HL-60 (cell line): ENCODE measurements at regions not wholly inside any gene's neighbourhood (a gene's known extent, or its start where the extent isn't known, plus 50 kb on each side); places are given as distances from the start of the nearest gene placed in this dataset.

ENCODE experiments used
- DNase-seq, 2 experiments: peaks; one replicate each; pipeline ENCODE4 v3.0.0-alpha.2; 2010 to 2020; ENCODE audit warnings: low read depth in 1 of 2, low spot score in 1 of 2
- H3K27ac ChIP-seq: fragments of 250-450 bp; sonication (Bioruptor Pico); replicated peaks from 2 replicates; pipeline ENCODE4 v1.5.1; 2020; ENCODE audit warnings: mild to moderate bottlenecking, moderate library complexity
- H3K27me3 ChIP-seq: fragments of 250-450 bp; sonication (Bioruptor Pico); 2 replicates; pipeline ENCODE4 v1.5.1; 2021; ENCODE audit warnings: mild to moderate bottlenecking, moderate library complexity; ENCODE audit not compliant: insufficient read depth, poor library complexity, severe bottlenecking
- H3K4me3 ChIP-seq: replicated peaks from 2 replicates; pipeline ENCODE4 v1.5.1; 2011; ENCODE audit warnings: mild to moderate bottlenecking, control low read depth, low read length; ENCODE audit not compliant: insufficient read depth
- CTCF ChIP-seq: IDR thresholded peaks from one replicate; pipeline ENCODE4 v1.5.1; 2011; ENCODE audit warnings: low read length, control low read depth, inconsistent platforms; ENCODE audit not compliant: insufficient read depth
- GABPA ChIP-seq: IDR thresholded peaks from 2 replicates; pipeline ENCODE4 v1.6.1; 2012; ENCODE audit warnings: low read depth
- POLR2AphosphoS5 ChIP-seq: IDR thresholded peaks from 2 replicates; pipeline ENCODE4 v1.6.1; 2012; ENCODE audit warnings: low read depth
- REST ChIP-seq: IDR thresholded peaks from 2 replicates; pipeline ENCODE4 v1.6.1; 2012; ENCODE audit warnings: low read depth; ENCODE audit not compliant: insufficient replicate concordance
- SPI1 ChIP-seq: IDR thresholded peaks from 2 replicates; pipeline ENCODE4 v1.6.1; 2012; ENCODE audit warnings: low read depth, mild to moderate bottlenecking, borderline replicate concordance

GRCh38 chr4:104756837-104757236 lies 262.1 kb upstream of the CXXC4 start:
- no peak for TF ChIP-seq SPI1
- no peak for TF ChIP-seq REST
- no peak for TF ChIP-seq CTCF
- no peak for TF ChIP-seq POLR2AphosphoS5
- no peak for TF ChIP-seq GABPA
- H3K4me3 ChIP-seq = no peak overlapping the region
- DNase-seq = no peak
- no peak overlapping the region for H3K27ac ChIP-seq
- H3K27me3 ChIP-seq = no peaks in the 10 kb centered on the region

GRCh38 chr4:104758574-104758973 lies 263.9 kb upstream of the CXXC4 start:
- no peak for DNase-seq
- TF ChIP-seq CTCF = no peak
- no peak for TF ChIP-seq POLR2AphosphoS5
- no peak for TF ChIP-seq SPI1
- H3K4me3 ChIP-seq = no peak overlapping the region

GRCh38 chr4:104763554-104764222 lies 269.0 kb upstream of the CXXC4 start:
- no peaks in the 10 kb centered on the region for H3K27me3 ChIP-seq
- TF ChIP-seq GABPA = no peak
- no peak for TF ChIP-seq SPI1
- no peak for TF ChIP-seq CTCF
- no peak for TF ChIP-seq POLR2AphosphoS5
- TF ChIP-seq REST = no peak
- no peak overlapping the region for H3K27ac ChIP-seq
- H3K4me3 ChIP-seq = no peak overlapping the region
- no peak for DNase-seq

More at GRCh38 chr4:104758574-104758973, 263.9 kb upstream of the CXXC4 start:
- Histone ChIP-seq H3K27me3 (no peaks in the 10 kb centered on the region), H3K27ac (no peak overlapping the region)

- Histone ChIP-seq H3K27ac (no peak overlapping the region), H3K4me3 (no peak overlapping the region), H3K27me3 (no peaks in the 10 kb centered on the region)
- TF ChIP-seq CTCF = no peak
- TF ChIP-seq REST = no peak
- no peak for TF ChIP-seq GABPA
- TF ChIP-seq SPI1 = no peak
- TF ChIP-seq POLR2AphosphoS5 = no peak
- no peak for DNase-seq
Observed at GRCh38 chr4:104766676-104767075, 272.0 kb upstream of the CXXC4 start.
